H1 (cell line): ENCODE measurements at regions not wholly inside any gene's neighbourhood (a gene's known extent, or its start where the extent isn't known, plus 50 kb on each side); places are given as distances from the start of the nearest gene placed in this dataset.

Source experiments
- CTCF ChIA-PET: fragments of 300-600 bp; sonication (Branson Sonifier 250); formaldehyde crosslinking; loops from one replicate; lab custom pipeline; 2021; ENCODE audit not compliant: partially characterized antibody; lab: Charles Lee
- POLR2A ChIA-PET: fragments of 300-600 bp; sonication (Branson Sonifier 250); formaldehyde crosslinking; loops from one replicate; lab custom pipeline; 2021; ENCODE audit warnings: inconsistent platforms; ENCODE audit not compliant: partially characterized antibody; lab: Charles Lee
- DNase-seq, 2 experiments: peaks; one replicate each; pipeline versions ENCODE4 v3.0.0 to v3.0.0-alpha.2; 2010 to 2022; ENCODE audit warnings: low spot score in 2 of 2, low read depth in 1 of 2, mixed read lengths in 1 of 2
- FAIRE-seq: peaks from 2 replicates; lab custom pipeline; 2011; peaks lifted over from hg19 to GRCh38; lab: Jason Lieb, UNC
- H2AFZ ChIP-seq: 2 replicates; pipeline ENCODE4 v1.8.1; 2012; ENCODE audit warnings: low read length, inconsistent platforms
- H2AK5ac ChIP-seq: 2 replicates; pipeline ENCODE4 v1.6.1; 2013; ENCODE audit warnings: low read depth, low read length
- H2BK120ac ChIP-seq: replicated peaks from 2 replicates; pipeline ENCODE3; 2013; ENCODE audit warnings: low read depth, low read length, inconsistent platforms
- H2BK12ac ChIP-seq: 2 replicates; pipeline ENCODE4 v1.6.1; 2013; ENCODE audit warnings: low read depth, low read length
- H2BK15ac ChIP-seq: 2 replicates; pipeline ENCODE4 v1.6.1; 2013; ENCODE audit warnings: low read length
- H2BK20ac ChIP-seq: 2 replicates; pipeline ENCODE4 v1.6.1; 2013; ENCODE audit warnings: low read length
- H2BK5ac ChIP-seq: 2 replicates; pipeline ENCODE4 v1.6.1; 2013; ENCODE audit warnings: low read depth, low read length
- H3K14ac ChIP-seq: 2 replicates; pipeline ENCODE4 v1.6.1; 2013; ENCODE audit warnings: inconsistent platforms; ENCODE audit not compliant: insufficient read length
- H3K18ac ChIP-seq: 2 replicates; pipeline ENCODE4 v1.6.1; 2013; ENCODE audit warnings: low read length; ENCODE audit errors: extremely low read depth
- H3K23ac ChIP-seq: 2 replicates; pipeline ENCODE4 v1.6.1; 2013; ENCODE audit warnings: inconsistent platforms; ENCODE audit not compliant: insufficient read length
- H3K23me2 ChIP-seq: 2 replicates; pipeline ENCODE4 v1.6.1; 2013; ENCODE audit warnings: low read depth, low read length
- H3K27ac ChIP-seq: 2 replicates; pipeline ENCODE4 v1.6.1; 2011; ENCODE audit warnings: low read depth, low read length, inconsistent platforms
- H3K27me3 ChIP-seq, 4 experiments: replicated peaks in 1 of 4; 1 replicate in 1 of 4; 2 replicates in 3 of 4; pipeline versions ENCODE4 v1.6.1 to v1.8.1; 2011 to 2013; ENCODE audit warnings: low read length in 3 of 4, mild to moderate bottlenecking in 3 of 4, inconsistent platforms in 2 of 4, mixed read lengths in 2 of 4, moderate library complexity in 1 of 4; ENCODE audit not compliant: control insufficient read depth in 3 of 4, insufficient read depth in 3 of 4; ENCODE audit errors: extremely low read depth in 1 of 4
- H3K36me3 ChIP-seq, 4 experiments: 2 replicates each; pipeline versions ENCODE4 v1.6.1 to v1.8.1; 2011 to 2013; ENCODE audit warnings: mild to moderate bottlenecking in 4 of 4, low read length in 3 of 4, moderate library complexity in 2 of 4, control low read depth in 1 of 4, inconsistent platforms in 1 of 4; ENCODE audit not compliant: insufficient read depth in 4 of 4, control insufficient read depth in 2 of 4
- H3K4ac ChIP-seq: replicated peaks from 2 replicates; pipeline ENCODE3; 2013; ENCODE audit warnings: low read length, low read depth, mixed read lengths, inconsistent platforms; ENCODE audit not compliant: insufficient read length
- H3K4me1 ChIP-seq, 4 experiments: replicated peaks in 1 of 4; 1 replicate in 1 of 4; 2 replicates in 3 of 4; pipeline versions ENCODE4 v1.6.1 to v1.8.1; 2011 to 2013; ENCODE audit warnings: low read length in 3 of 4, inconsistent platforms in 2 of 4, mixed read lengths in 1 of 4; ENCODE audit not compliant: insufficient read depth in 4 of 4, control insufficient read depth in 3 of 4
- H3K4me2 ChIP-seq, 2 experiments: 2 replicates each; pipeline versions ENCODE4 v1.6.1 to v1.8.1; 2011 to 2013; ENCODE audit warnings: low read depth in 2 of 2, low read length in 2 of 2, control low read depth in 1 of 2, inconsistent platforms in 1 of 2, mild to moderate bottlenecking in 1 of 2; ENCODE audit not compliant: insufficient read depth in 1 of 2
- H3K4me3 ChIP-seq, 4 experiments: fragments of 200-600, 300-600 bp in 1 of 4; sonication (generic), shearing (Covaris generic), sonication (Bioruptor Twin) in 1 of 4; 2 replicates each; pipeline versions ENCODE4 v1.5.1 to v1.8.1; 2011 to 2016; ENCODE audit warnings: low read length in 4 of 4, low read depth in 3 of 4, control low read depth in 2 of 4, inconsistent platforms in 2 of 4, mild to moderate bottlenecking in 2 of 4, mixed read lengths in 1 of 4, moderate library complexity in 1 of 4; ENCODE audit not compliant: insufficient read depth in 2 of 4; ENCODE audit errors: extremely low read depth in 1 of 4
- H3K56ac ChIP-seq: replicated peaks from 2 replicates; pipeline ENCODE3; 2013; ENCODE audit warnings: low read depth, mild to moderate bottlenecking, mixed read lengths, low read length, inconsistent platforms; ENCODE audit not compliant: insufficient read length
- H3K79me1 ChIP-seq: 2 replicates; pipeline ENCODE4 v1.6.1; 2013; ENCODE audit warnings: low read depth, low read length, control low read depth
- H3K79me2 ChIP-seq, 2 experiments: 2 replicates each; pipeline versions ENCODE4 v1.6.1 to v1.8.1; 2012 to 2013; ENCODE audit warnings: low read length in 2 of 2, mild to moderate bottlenecking in 2 of 2, inconsistent platforms in 1 of 2; ENCODE audit not compliant: insufficient read depth in 2 of 2, control insufficient read depth in 1 of 2
- H3K9ac ChIP-seq, 4 experiments: replicated peaks in 1 of 4; 1 replicate in 1 of 4; 2 replicates in 3 of 4; pipeline versions ENCODE4 v1.6.1 to v1.8.1; 2011 to 2013; ENCODE audit warnings: low read depth in 3 of 4, low read length in 3 of 4, control low read depth in 2 of 4, mild to moderate bottlenecking in 2 of 4, moderate library complexity in 2 of 4, inconsistent platforms in 1 of 4; ENCODE audit errors: extremely low read depth in 1 of 4
- H3K9me3 ChIP-seq, 2 experiments: 2 replicates each; pipeline versions ENCODE4 v1.6.1 to v1.8.1; 2012 to 2013; ENCODE audit warnings: mild to moderate bottlenecking in 2 of 2, moderate library complexity in 2 of 2, control low read depth in 1 of 2, inconsistent platforms in 1 of 2, low read depth in 1 of 2, low read length in 1 of 2, mixed read lengths in 1 of 2; ENCODE audit not compliant: insufficient read depth in 2 of 2
- H4K20me1 ChIP-seq, 2 experiments: replicated peaks in 1 of 2; 2 replicates each; pipeline versions ENCODE3 to v1.8.1; 2011 to 2013; ENCODE audit warnings: inconsistent platforms in 2 of 2, low read length in 2 of 2, mild to moderate bottlenecking in 1 of 2; ENCODE audit not compliant: insufficient read depth in 2 of 2, control insufficient read depth in 1 of 2
- H4K5ac ChIP-seq: 2 replicates; pipeline ENCODE4 v1.6.1; 2013; ENCODE audit warnings: low read length, low read depth, mixed read lengths, inconsistent platforms; ENCODE audit not compliant: insufficient read length
- H4K8ac ChIP-seq: 2 replicates; pipeline ENCODE4 v1.8.0; 2013; ENCODE audit warnings: mild to moderate bottlenecking, moderate library complexity, low read length, inconsistent platforms; ENCODE audit not compliant: insufficient read depth; ENCODE audit errors: extremely low read depth
- H4K91ac ChIP-seq: replicated peaks from 2 replicates; pipeline ENCODE3; 2013; ENCODE audit warnings: low read length, mixed read lengths, inconsistent platforms; ENCODE audit not compliant: insufficient read length
- BCL11A ChIP-seq, 2 experiments: IDR thresholded peaks; one replicate each; pipeline ENCODE4 v1.6.1; 2011; ENCODE audit warnings: low read depth in 2 of 2, low read length in 2 of 2, mild to moderate bottlenecking in 2 of 2
- CHD1 ChIP-seq: IDR thresholded peaks from 2 replicates; pipeline ENCODE4 v1.6.1; 2012; ENCODE audit warnings: low read depth, low read length, improper control_type of control experiment
- GTF2F1 ChIP-seq: IDR thresholded peaks from 2 replicates; pipeline ENCODE4 v1.6.1; 2012; ENCODE audit warnings: low read depth, low read length, improper control_type of control experiment, borderline replicate concordance
- JUND ChIP-seq: IDR thresholded peaks from 2 replicates; pipeline ENCODE4 v1.6.1; 2011; ENCODE audit warnings: mild to moderate bottlenecking, improper control_type of control experiment, low read length
- KDM4A ChIP-seq: IDR thresholded peaks from one replicate; pipeline ENCODE4 v1.7.1; 2012; ENCODE audit warnings: low read depth, mild to moderate bottlenecking, moderate library complexity, low read length, inconsistent platforms; ENCODE audit not compliant: severe bottlenecking
- NANOG ChIP-seq: IDR thresholded peaks from 2 replicates; pipeline ENCODE4 v1.6.1; 2011; ENCODE audit warnings: low read length, low read depth, mild to moderate bottlenecking, inconsistent platforms; ENCODE audit not compliant: insufficient read depth, poor library complexity, severe bottlenecking
- POLR2A ChIP-seq, 2 experiments: IDR thresholded peaks; 1 replicate in 1 of 2; 2 replicates in 1 of 2; pipeline ENCODE4 v1.6.1; 2011; ENCODE audit warnings: low read depth in 2 of 2, low read length in 2 of 2, mild to moderate bottlenecking in 2 of 2; ENCODE audit errors: control extremely low read depth in 1 of 2
- RAD21 ChIP-seq, 2 experiments: IDR thresholded peaks in 1 of 2; conservative IDR thresholded peaks in 1 of 2; 2 replicates each; pipeline ENCODE4 v1.6.1; 2011; ENCODE audit warnings: low read depth in 2 of 2, low read length in 2 of 2, improper control_type of control experiment in 1 of 2, inconsistent platforms in 1 of 2, mild to moderate bottlenecking in 1 of 2, moderate library complexity in 1 of 2
- SP2 ChIP-seq: IDR thresholded peaks from 2 replicates; pipeline ENCODE4 v1.6.1; 2012; ENCODE audit warnings: mild to moderate bottlenecking, low read length, inconsistent platforms
- TAF7 ChIP-seq: optimal IDR thresholded peaks from 2 replicates; pipeline ENCODE3; 2011; ENCODE audit warnings: low read depth, mild to moderate bottlenecking, inconsistent platforms, low read length, moderate library complexity, borderline replicate concordance
- TCF12 ChIP-seq: IDR thresholded peaks from 2 replicates; pipeline ENCODE4 v1.6.1; 2011; ENCODE audit warnings: low read depth, mild to moderate bottlenecking, low read length
- YY1 ChIP-seq: IDR thresholded peaks from 2 replicates; pipeline ENCODE4 v1.6.1; 2011; ENCODE audit warnings: low read depth, mild to moderate bottlenecking, low read length
- WGBS, 2 experiments: shearing (Covaris generic) in 1 of 2; methylation state at CpG; one replicate each; pipeline versions ENCODE4 v1.1.6 to v1.1.7; 2013 to 2015; ENCODE audit warnings: low lambda C conversion rate in 2 of 2, mixed read lengths in 2 of 2, inconsistent platforms in 1 of 2, low coverage in 1 of 2, missing lambda C conversion rate in 1 of 2; ENCODE audit not compliant: insufficient replicate concordance in 2 of 2, insufficient coverage in 1 of 2, insufficient read length in 1 of 2; ENCODE audit errors: extremely low coverage in 1 of 2, missing lambda C conversion rate in 1 of 2; 5-methylcytosine and 5-hydroxymethylcytosine counted together
- TF ChIP-seq, protein P1 (sequence below), 3 experiments: IDR thresholded peaks; 1 replicate in 2 of 3; 2 replicates in 1 of 3; pipeline versions ENCODE4 v1.5.1 to v1.6.1; 2011; ENCODE audit warnings: low read length in 3 of 3, mild to moderate bottlenecking in 3 of 3, inconsistent platforms in 2 of 3, low read depth in 1 of 3, moderate library complexity in 1 of 3; ENCODE audit not compliant: insufficient read depth in 1 of 3; ENCODE audit errors: control extremely low read depth in 1 of 3

DNA sequence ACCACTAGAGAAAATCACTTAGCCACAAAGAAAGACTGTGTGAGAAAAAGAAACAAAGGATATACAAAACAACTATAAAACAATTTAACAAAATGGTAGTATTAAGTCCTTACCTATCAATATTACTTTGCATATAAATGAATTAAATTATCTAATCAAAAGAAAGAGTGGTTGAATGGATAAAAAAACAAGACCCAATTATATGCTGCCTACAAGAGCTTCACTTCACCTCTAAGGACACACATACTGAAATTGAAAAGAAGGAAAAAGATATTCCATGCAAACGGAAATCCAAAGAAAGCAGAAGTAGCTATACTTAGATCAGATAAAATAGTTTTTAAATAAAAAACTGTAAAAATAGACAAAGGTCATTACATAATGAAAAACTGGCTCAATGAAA is 134.9 kb upstream of the CCDC196 start:
- no peak for DNase-seq
- no peaks in the 10 kb centered on the region; a peak in 1 of 8 replicates for H3K36me3 ChIP-seq
- no peaks in the 10 kb centered on the region for H3K4me1 ChIP-seq
- H3K23me2 ChIP-seq, result no peaks in the 10 kb centered on the region; the same call in 1 of the 2 replicates
- no peak overlapping the region for H3K23ac ChIP-seq
- H3K4me2 ChIP-seq, result no peak overlapping the region
- no peak overlapping the region for H2AFZ ChIP-seq
- H4K8ac ChIP-seq, result no peak overlapping the region
- no peaks in the 10 kb centered on the region for H3K79me2 ChIP-seq
- H3K27ac ChIP-seq, result no peak overlapping the region
- H3K9me3 ChIP-seq, result no peaks in the 10 kb centered on the region
- H3K9ac ChIP-seq, result no peak overlapping the region
- H2BK12ac ChIP-seq, result no peak overlapping the region
- H2BK5ac ChIP-seq, result no peak overlapping the region
- H2BK20ac ChIP-seq, result no peak overlapping the region
- 79% methylated on average over 1 of the region's 1 CpG; no CpG with 5 or more reads in 1 of the 2 experiments for WGBS, 2 experiments
- no peak overlapping the region for H3K14ac ChIP-seq
- H3K4ac ChIP-seq, result no peak overlapping the region
- H3K56ac ChIP-seq, result no peak overlapping the region
- POLR2A ChIA-PET, result no interaction called here
- FAIRE-seq, result no peak
- CTCF ChIA-PET, result interaction anchor here (2.4 kb wide), 1 partner anchor 8 kb away, joined by 9 read pairs; no protein-coding TSS in a partner anchor
- no peaks in the 10 kb centered on the region for H3K27me3 ChIP-seq
- no peak overlapping the region for H4K5ac ChIP-seq
- no peak overlapping the region for H2AK5ac ChIP-seq
- no peak overlapping the region for H3K4me3 ChIP-seq
- no peak for TF ChIP-seq GTF2F1
- TF ChIP-seq, protein P1, sequence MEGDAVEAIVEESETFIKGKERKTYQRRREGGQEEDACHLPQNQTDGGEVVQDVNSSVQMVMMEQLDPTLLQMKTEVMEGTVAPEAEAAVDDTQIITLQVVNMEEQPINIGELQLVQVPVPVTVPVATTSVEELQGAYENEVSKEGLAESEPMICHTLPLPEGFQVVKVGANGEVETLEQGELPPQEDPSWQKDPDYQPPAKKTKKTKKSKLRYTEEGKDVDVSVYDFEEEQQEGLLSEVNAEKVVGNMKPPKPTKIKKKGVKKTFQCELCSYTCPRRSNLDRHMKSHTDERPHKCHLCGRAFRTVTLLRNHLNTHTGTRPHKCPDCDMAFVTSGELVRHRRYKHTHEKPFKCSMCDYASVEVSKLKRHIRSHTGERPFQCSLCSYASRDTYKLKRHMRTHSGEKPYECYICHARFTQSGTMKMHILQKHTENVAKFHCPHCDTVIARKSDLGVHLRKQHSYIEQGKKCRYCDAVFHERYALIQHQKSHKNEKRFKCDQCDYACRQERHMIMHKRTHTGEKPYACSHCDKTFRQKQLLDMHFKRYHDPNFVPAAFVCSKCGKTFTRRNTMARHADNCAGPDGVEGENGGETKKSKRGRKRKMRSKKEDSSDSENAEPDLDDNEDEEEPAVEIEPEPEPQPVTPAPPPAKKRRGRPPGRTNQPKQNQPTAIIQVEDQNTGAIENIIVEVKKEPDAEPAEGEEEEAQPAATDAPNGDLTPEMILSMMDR (IDR thresholded peaks at IDR 0.05; ENCODE audit: control extremely low read depth in 1 of 3, insufficient read depth in 1 of 3, low read depth in 1 of 3, low read length in 3 of 3), result no peak
- no peak for TF ChIP-seq RAD21 (IDR thresholded peaks at IDR 0.05 in 1 of 2, conservative IDR thresholded peaks at IDR 0.05 in 1 of 2; ENCODE audit: low read depth in 2 of 2, low read length in 2 of 2)
- TF ChIP-seq SP2, result no peak
- TF ChIP-seq POLR2A (IDR thresholded peaks at IDR 0.05; ENCODE audit: control extremely low read depth in 1 of 2, low read depth in 2 of 2, low read length in 2 of 2), result no peak
- no peak for TF ChIP-seq CHD1
- TF ChIP-seq KDM4A, result no peak
- no peak for TF ChIP-seq BCL11A (IDR thresholded peaks at IDR 0.05; ENCODE audit: low read depth in 2 of 2, low read length in 2 of 2)
- TF ChIP-seq TAF7, result no peak
- no peak for TF ChIP-seq NANOG
- no peak for TF ChIP-seq YY1
- no peak for TF ChIP-seq TCF12
- no peak for TF ChIP-seq JUND
- no peak overlapping the region for H2BK15ac ChIP-seq
- no peak overlapping the region for H4K91ac ChIP-seq
- no peak overlapping the region for H2BK120ac ChIP-seq
- no peaks in the 10 kb centered on the region for H3K79me1 ChIP-seq
- H4K20me1 ChIP-seq, result no peaks in the 10 kb centered on the region
- no peak overlapping the region for H3K18ac ChIP-seq
